Renal cortex interstitium (tissue), 11 donors: ENCODE measurements at regions not wholly inside any gene's neighbourhood (a gene's known extent, or its start where the extent isn't known, plus 50 kb on each side); places are given as distances from the start of the nearest gene placed in this dataset.
"Not testable (repeated sequence)": the region's sequence is repeated elsewhere in the genome, so short reads cannot be mapped to it uniquely, and the experiment has no call there.

Source experiments
- DNase-seq, 11 donors: peaks; one replicate each; pipeline ENCODE4 v3.0.0-alpha.2; 2013; ENCODE audit warnings: low read depth in 9 of 11, low spot score in 4 of 11; ENCODE audit errors: extremely low read depth in 1 of 11

DNA sequence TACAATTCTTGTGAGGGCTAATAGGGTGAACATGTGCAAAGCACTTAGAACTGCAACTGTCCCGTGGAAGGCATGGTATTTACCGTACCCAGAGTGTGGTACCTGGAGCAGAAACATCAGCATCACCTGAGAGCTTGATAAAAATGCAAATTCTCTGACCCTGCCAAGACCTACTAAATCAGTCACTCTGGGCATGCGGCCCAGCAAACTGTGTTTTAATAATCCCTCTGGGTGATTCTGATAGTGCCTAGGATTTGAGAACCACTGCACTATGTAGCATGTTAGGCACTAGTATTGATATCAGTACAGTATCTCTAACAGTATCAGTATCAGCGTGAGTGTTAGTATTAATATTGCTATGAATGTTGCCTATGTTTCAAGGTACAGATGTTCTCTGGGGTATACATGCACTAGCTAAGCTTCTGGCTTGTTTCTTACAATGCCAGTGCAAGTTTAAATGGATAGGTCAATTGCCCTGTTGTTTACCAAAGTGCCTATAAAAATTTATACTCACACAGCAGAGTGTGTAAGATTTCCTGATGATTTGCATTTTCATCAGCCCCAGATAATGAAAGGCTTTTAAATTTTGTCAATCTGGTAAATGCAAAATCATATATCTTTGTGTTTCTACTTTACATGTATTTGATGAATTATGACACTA, 354.0 kb downstream of the HS3ST1 start:
- DNase-seq, result no peak

DNA sequence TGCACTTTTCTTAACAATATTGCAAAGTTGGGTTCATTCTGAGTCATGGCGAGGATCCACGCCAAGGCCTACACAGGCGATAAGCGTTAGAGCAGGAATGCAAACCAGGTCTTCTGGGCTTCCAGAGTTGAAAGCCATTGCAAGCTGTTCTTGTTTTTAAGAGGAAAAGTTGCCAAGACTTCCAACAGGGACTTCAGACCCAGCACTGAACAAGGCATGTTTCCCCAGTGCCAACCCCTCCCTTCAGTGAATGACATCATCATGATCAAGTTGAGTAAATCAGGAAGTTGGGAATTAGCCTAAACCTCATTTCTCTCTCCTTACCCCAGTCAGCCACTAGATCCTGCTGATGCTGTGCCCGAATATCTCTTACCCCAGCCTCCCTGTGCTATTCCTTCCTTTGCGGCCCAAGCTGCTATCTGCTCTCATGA, 355.1 kb downstream of the HS3ST1 start:
- no peak for DNase-seq

DNA sequence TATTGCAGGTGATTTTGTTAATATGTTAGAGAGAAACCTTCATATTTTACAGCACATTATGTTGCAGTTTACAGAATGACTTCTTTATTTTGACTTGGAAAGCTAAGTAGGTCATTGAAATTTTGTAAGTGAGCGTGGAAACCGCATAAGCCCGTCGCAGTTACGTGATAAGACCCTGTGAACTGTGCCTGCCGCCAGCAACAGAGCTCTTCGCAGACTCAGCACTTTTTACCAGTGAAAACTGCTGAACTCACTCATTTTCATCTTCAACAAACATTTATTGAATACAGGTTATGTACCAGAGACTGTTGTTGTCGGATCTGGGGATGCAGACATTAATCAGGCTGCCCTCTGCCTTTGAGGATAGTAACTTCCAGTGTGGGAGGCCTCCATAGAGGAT, 355.7 kb downstream of the HS3ST1 start:
- DNase-seq, result no peak

DNA sequence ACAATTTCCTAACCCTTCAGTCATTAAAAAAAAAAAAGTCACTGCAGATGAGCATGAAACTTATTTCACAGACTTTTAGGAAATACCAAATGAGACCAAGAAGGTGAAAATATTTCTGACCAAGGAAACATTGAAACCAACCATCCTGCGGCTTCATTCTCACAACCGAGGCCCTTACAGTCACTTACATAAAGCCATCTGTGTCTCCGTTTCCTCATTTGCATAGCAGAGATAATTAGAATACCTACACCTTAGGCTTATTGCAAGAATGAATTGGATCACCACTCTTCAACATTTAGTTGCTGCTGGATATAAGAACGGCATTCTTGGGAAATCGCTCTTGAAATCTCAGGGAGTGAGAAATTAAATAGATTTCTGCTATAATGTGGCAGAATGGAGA, 356.2 kb downstream of the HS3ST1 start:
- no peak for DNase-seq

DNA sequence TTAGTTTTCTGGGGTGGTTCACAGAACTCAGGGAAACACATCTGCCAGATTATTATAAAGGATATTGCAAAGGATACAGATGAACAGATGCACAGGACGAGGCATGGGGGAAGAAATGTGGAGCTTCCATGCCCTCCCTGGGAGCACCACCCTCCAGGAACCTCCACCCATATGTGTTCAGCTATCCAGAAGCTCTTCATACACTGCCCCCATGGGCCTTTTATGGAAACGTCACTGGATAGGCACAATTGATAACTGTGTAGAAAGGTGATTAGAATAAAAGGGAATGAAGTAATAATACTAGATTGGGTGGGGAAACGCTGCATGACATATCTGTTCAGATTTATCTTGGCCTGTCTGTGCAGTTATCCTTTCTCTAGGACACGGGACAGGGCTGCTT, 357.9 kb downstream of the HS3ST1 start:
- no peak for DNase-seq

DNA sequence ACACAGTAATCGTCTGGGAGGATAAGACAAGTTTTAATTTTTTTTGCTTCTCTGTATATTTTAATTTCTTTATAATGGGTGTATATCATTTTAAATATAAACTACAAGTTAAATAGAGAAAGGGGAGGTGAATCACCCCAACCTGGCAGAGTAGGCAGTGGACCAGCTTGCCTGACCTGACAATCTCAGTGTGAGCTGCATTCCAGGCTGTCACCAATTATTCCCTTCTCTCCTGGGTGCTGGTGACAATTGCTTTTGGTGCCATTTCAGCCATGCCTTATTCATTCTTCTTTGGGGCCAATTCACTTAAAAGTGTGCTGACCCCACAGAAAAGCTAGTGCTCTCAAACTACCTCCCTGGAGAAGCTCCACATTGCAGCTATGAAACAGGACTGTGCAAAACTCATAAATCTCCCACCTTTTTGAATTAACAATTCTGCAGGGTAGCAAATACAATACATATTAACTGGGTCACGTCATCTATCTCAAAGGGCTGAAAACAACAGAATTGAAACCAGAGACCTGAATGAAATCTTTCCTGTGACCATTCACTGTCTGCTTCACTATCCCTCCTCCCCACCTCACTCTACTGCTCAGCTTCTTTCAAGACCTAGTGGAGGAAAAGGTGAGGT, 359.0 kb downstream of the HS3ST1 start:
- no peak for DNase-seq

DNA sequence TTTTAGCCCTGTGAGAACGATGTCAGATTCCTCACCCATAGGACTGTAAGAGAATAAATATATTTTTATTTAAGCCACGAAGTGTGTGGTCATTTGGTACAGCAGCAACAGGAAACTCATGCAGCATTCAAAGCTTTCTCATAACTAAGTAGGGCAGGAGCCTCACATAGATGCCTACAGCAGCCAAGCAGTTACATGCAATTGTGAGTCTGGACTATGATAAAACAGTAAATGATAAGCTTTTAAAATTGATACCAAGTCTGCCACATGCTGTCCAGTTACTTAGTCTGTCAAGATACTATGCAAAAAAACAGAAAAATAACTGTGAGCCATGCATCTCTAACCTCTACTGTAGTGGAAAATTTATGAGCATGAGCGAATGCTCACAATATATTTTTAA, 359.6 kb downstream of the HS3ST1 start:
- no peak for DNase-seq

DNA sequence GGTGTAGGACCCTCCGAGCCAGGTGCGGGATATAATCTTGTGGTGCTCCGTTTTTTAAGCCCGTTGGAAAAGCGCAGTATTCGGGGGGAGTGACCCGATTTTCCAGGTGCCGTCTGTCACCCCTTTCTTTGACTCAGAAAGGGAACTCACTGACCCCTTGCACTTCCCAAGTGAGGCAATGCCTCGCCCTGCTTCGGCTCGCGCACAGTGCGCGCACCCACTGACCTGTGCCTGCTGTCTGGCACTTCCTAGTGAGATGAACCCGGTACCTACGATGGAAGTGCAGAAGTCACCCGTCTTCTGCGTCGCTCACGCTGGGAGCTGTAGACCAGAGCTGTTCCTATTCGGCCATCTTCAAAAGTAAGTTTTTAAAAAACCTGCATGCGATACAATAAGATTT, 362.1 kb downstream of the HS3ST1 start:
- DNase-seq, result not testable (repeated sequence)

DNA sequence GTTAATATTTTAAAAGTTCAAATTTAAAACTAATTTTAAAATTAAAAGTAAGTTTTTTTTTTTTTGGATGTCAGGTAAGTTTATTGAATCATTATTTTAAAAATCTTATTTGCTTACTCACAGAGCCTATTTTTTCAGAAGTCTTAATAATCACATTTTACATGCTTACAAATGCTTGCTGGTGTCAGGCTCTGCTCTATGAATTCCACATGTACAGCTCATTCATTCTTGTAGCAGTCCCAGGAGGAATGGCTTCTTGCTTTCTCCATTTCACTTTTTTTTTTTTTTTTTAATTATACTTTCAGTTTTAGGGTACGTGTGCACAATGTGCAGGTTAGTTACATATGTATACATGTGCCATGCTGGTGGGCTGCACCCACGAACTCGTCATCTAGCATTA, 368.1 kb downstream of the HS3ST1 start:
- not testable (repeated sequence) for DNase-seq

DNA sequence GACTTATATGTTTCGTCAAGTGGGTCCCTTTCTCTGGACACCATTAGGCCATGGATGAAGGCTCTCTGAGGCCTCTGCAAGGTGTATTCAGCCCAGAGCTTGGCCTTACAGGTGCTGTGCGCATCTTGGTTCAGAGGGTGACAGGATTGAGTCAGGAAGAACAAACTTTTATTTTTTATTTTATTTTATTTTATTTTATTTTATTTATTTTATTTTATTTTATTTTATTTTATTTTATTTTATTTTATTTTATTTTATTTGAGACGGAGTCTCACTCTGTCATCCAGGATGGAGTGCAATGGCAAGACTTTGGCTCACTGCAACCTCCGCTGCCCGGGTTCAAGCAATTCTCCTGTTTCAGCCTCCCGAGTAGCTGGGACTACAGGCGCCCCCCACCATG, 370.4 kb upstream of the CLNK start:
- DNase-seq, result not testable (repeated sequence)

DNA sequence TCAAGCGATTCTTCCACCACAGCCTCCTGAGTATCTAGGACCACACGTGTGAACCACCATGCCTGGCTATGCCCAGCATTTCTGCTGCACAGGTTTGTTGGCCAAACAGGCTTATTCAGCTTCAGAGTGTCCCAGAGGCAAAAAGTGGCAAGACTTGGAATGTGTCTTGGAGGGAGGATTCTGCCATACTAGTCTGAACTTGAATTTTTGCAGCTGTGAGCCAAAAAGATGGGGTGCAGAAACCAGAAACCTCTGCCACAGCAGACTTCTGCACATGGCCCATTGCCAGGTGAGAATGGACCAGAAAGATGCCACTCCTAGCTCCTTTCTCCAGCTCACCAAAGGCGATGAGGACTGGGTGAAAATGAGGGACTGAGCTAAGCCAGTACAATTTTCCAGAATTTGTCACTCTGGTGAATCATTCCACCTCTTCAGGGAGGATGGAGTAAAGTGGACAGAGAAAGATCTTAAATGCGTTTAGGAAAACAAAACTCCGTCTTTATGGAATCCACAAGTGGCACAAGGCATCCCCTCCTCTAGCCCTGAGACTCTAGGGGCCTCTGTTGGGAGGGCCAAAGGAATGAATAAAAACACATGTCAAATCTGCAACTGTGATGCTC, 369.1 kb upstream of the CLNK start:
- DNase-seq, result no peak

DNA sequence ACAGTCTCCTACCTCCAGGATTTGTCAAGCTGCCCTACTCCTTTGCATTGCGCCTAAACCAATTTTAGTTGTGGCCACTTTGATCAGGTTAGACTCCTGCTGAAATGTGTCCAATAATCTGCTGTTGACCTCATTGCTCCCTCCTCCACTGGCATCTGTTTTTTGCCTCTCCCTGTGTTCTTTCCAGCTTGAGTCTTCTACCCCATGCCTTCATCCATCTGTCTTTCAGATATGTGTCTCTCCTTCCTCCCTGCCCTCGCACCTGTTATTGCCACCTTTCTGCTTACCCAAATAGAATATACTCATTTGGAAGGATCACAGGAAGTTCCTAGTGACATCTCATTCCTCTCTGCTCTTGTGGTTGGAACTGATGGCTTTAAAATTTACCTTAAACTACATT, 366.6 kb upstream of the CLNK start:
- DNase-seq, result no peak

DNA sequence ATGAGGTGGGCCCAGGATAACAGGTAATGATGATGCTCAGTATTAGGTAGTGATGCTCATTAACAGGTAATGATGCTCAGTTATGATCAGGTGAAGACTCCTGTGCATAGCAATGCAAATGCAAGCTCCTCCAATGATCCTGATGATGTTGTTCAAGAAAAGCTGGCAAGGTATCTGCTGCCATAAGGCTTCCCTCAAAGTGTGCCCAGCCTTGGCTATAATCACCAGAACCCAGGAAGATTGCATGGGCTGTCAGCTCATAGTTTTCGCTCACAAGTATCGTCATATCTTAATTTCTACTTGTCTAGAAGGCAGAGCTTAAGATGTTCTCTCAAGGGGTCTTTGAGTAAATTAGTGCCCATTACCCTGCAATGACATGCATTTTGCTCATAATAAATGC, 366.2 kb upstream of the CLNK start:
- no peak for DNase-seq

DNA sequence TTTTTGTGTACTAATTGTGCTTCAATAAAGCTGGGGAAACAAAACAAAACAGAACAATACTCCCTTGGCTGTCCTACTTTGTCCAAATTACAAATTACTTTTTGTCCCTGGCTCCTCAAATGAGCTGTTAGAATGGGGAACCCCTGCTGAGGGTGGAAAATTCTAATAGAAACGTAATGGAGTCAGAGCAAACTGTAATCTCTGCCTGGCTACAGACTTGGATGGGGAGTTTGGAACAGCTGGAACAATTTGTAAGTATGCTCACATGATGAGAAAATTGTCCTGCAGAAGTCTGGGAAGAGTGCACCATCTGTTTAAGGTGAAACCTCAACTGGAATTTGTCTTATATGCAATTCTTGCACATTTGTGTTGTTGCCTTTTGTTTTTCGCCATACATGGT, 364.4 kb upstream of the CLNK start:
- no peak for DNase-seq

DNA sequence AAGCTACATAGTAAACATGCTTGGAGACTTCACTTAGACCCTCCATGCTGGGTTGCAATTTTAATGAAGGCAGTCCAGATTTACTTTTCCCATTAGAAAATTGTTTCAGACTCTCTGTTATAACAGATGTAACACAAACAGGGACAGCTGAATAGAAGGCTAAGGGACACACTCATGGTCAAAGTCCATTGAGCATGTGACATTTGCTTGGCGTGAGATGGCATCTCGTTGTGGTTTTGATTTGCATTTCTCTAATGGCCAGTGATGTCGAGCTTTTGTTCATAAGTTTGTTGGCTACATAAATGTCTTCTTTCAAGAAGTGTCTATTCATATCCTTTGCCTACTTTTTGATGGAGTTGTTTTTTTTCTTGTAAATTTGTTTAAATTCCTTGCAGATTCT, 358.2 kb upstream of the CLNK start:
- DNase-seq, result no peak

DNA sequence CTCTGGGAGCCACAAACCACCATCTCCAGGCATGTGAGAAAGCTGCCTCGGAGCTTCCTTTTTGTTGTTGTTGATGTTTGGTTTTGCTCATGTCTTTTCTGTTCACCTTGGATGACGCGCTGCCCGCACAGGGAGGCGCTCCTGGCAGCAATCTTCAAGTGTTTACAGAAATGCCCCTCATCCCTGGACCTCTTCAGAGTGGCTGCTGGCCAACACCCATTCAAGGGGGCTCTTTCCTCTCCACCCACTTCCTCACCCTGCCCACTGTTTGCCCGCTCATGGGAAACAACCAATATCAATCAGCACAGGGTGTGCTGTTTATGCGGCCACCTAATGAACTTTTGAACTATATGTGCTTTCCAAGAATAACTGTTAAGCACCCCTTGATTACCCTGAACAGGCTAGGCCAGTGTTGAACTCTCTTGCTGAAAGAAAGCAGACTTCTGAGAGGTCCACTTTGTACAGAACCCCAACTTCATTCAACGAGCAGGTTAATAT, 355.1 kb upstream of the CLNK start:
- no peak for DNase-seq

DNA sequence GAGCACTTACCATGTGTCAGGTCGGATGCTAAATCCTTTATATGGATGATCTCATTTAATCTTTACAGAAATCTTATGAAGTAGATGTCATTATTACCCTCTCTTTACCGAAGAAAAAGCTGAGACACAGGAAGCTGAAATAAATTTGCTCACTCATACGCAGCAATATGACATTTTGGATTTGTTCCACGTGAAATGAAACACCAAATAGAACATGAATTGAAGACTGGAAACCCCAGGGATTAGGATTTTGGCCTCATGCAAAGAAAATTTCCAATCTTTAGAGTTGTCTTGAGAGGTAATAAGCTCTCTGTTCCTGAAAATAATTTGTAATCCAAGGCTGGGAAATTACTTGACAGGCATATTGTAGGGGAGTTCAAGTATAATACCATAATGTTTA, 354.4 kb upstream of the CLNK start:
- no peak for DNase-seq

DNA sequence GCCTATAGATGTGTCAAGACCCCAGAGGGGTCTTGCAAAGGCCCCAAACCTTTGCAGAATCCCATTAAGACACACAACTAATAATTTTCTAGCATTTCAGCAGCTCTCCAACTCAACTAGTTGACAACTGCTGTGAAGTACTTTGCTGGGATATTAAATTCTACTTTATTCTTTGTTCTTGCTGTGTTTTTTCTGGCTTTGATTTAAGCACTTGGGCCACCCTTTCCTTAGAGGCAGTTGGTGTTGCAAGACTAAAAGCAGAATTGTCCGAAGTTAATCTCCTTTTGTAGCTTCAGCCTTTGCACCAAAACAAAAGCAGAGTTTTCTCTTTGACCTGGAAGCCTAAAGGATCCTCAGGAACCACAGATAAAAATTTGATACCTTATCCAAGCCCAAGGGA, 353.1 kb upstream of the CLNK start:
- DNase-seq, result no peak

DNA sequence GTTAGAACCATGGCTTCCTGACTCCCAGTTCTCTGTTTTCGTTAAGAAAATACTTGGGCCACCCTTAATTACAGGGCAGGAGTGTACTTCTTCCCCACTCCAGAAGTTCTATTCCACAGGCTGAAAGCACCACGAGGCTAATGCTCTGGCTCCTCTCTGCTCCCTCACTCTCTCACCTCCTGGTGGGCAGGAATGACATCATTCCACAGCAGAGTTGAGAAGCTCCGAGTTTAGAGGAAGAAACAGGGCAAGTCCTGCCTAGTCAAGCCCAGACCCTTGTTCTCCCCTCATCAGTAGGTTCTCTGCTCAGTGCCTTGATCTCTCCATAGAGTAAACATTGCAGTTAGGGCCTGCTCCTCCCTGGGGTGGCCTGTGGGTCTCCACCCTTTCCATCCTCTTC, 343.8 kb upstream of the CLNK start:
- no peak for DNase-seq

DNA sequence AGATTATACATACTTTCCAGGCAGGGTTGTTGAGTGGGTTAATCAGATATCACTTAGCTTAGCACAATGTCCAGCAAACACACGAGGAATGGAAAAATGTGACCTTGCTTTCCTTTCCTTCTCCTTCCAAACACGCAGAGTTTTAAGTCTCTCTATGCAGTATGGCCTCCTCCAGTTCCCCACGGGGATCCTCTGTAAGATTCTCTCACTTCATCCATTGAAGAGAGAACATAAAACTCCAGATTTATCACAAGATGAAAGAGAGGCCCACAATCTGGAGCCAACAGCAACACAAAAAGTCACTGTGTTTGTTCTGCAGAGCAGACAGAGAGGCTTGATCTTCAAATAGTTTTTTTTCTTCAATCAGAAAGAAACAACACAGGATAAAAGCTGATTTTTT, 336.8 kb upstream of the CLNK start:
- peak in 8 of 11 donors; percentile 8 to 49 (median 28) for DNase-seq
